ENCODE measurements at regions not wholly inside any gene's neighbourhood (a gene's known extent, or its start where the extent isn't known, plus 50 kb on each side); places are given as distances from the start of the nearest gene placed in this dataset.

GRCh38 chr12:46711756-46712155 lies 114.0 kb downstream of the SLC38A4 start:
- no peaks in the 10 kb centered on the region for H3K36me3 ChIP-seq
- intact Hi-C loops (cut with DNase I), result no loop called here

GRCh38 chr12:46710125-46710743 lies 115.6 kb downstream of the SLC38A4 start:
- no peaks in the 10 kb centered on the region for H3K9me3 ChIP-seq
- intact Hi-C loops (cut with DNase I), result no loop called here
- H3K27me3 ChIP-seq, result no peaks in the 10 kb centered on the region
- H3K27ac ChIP-seq, result no peak overlapping the region
- no peaks in the 10 kb centered on the region for H3K36me3 ChIP-seq
- no peak for DNase-seq (ENCODE audit: extremely low spot score in 2 of 2)
- no peak overlapping the region for H3K4me3 ChIP-seq
- no peak for TF ChIP-seq CTCF (IDR thresholded peaks at IDR 0.05)
- no peak for TF ChIP-seq POLR2A (IDR thresholded peaks at IDR 0.05)
- no peak for TF ChIP-seq POLR2AphosphoS5 (IDR thresholded peaks at IDR 0.05; ENCODE audit: insufficient read depth in 1 of 2, low read depth in 1 of 2)
- H3K4me1 ChIP-seq, result no peaks in the 10 kb centered on the region

More at GRCh38 chr12:46711756-46712155, 114.0 kb downstream of the SLC38A4 start:
- Histone ChIP-seq H3K4me3 (no peak overlapping the region), H3K27me3 (no peaks in the 10 kb centered on the region), H3K27ac (no peak overlapping the region), H3K4me1 (no peaks in the 10 kb centered on the region), H3K9me3 (no peaks in the 10 kb centered on the region)
- TF ChIP-seq CTCF (IDR thresholded peaks at IDR 0.05) (no peak), POLR2A (IDR thresholded peaks at IDR 0.05) (no peak), POLR2AphosphoS5 (IDR thresholded peaks at IDR 0.05; ENCODE audit: insufficient read depth in 1 of 2, low read depth in 1 of 2) (no peak)
- DNase-seq (ENCODE audit: extremely low spot score in 2 of 2), result no peak

- H3K9me3 ChIP-seq, result no peaks in the 10 kb centered on the region
- no peak for DNase-seq (ENCODE audit: extremely low spot score in 2 of 2)
- no peak for TF ChIP-seq CTCF (IDR thresholded peaks at IDR 0.05)
- TF ChIP-seq POLR2AphosphoS5 (IDR thresholded peaks at IDR 0.05; ENCODE audit: insufficient read depth in 1 of 2, low read depth in 1 of 2), result peak in 1 of 2 donors; percentile 75
- no peak for TF ChIP-seq POLR2A (IDR thresholded peaks at IDR 0.05)
These were observed 123.0 kb downstream of the SLC38A4 start for GRCh38 chr12:46702581-46703344.

GRCh38 chr12:46701356-46701755 lies 124.4 kb downstream of the SLC38A4 start:
- H3K9me3 ChIP-seq, result no peaks in the 10 kb centered on the region
- intact Hi-C loops (cut with DNase I), result no loop called here
- H3K27ac ChIP-seq, result no peak overlapping the region
- H3K27me3 ChIP-seq, result no peaks in the 10 kb centered on the region
- no peaks in the 10 kb centered on the region for H3K36me3 ChIP-seq
- H3K4me1 ChIP-seq, result peaks cover 9% of the 10 kb centered on the region
- TF ChIP-seq POLR2A (IDR thresholded peaks at IDR 0.05) (no peak), POLR2AphosphoS5 (IDR thresholded peaks at IDR 0.05; ENCODE audit: insufficient read depth in 1 of 2, low read depth in 1 of 2) (no peak), CTCF (IDR thresholded peaks at IDR 0.05) (no peak)
- no peak for DNase-seq (ENCODE audit: extremely low spot score in 2 of 2)
- H3K4me3 ChIP-seq, result no peak overlapping the region

More at GRCh38 chr12:46702581-46703344, 123.0 kb downstream of the SLC38A4 start:
- Histone ChIP-seq H3K27me3 (no peaks in the 10 kb centered on the region), H3K27ac (no peak overlapping the region), H3K4me1 (peaks cover 9% of the 10 kb centered on the region), H3K36me3 (no peaks in the 10 kb centered on the region), H3K4me3 (no peak overlapping the region)
- intact Hi-C loops (cut with DNase I), result no loop called here

- Histone ChIP-seq H3K4me3 (no peak overlapping the region), H3K4me1 (peaks cover 9% of the 10 kb centered on the region), H3K9me3 (no peaks in the 10 kb centered on the region), H3K27me3 (no peaks in the 10 kb centered on the region), H3K27ac (no peak overlapping the region), H3K36me3 (no peaks in the 10 kb centered on the region)
- intact Hi-C loops (cut with DNase I), result no loop called here
- TF ChIP-seq POLR2A (IDR thresholded peaks at IDR 0.05), result no peak
- TF ChIP-seq CTCF (IDR thresholded peaks at IDR 0.05), result no peak
- TF ChIP-seq POLR2AphosphoS5 (IDR thresholded peaks at IDR 0.05; ENCODE audit: insufficient read depth in 1 of 2, low read depth in 1 of 2), result no peak
- no peak for DNase-seq (ENCODE audit: extremely low spot score in 2 of 2)
These were observed 125.8 kb downstream of the SLC38A4 start for GRCh38 chr12:46699986-46700385.

All from vagina (tissue), 2 donors.